SU-DHL-6 (cell line): ENCODE measurements at regions not wholly inside any gene's neighbourhood (a gene's known extent, or its start where the extent isn't known, plus 50 kb on each side); places are given as distances from the start of the nearest gene placed in this dataset.

Experiments used
- H2AFZ ChIP-seq: fragments of 200-600 bp; sonication (generic); 2 replicates; pipeline ENCODE4 v1.6.1; 2014; ENCODE audit warnings: low read depth, mild to moderate bottlenecking, moderate library complexity, mixed read lengths, antibody characterized with exemption, low read length; ENCODE audit not compliant: severe bottlenecking
- H3F3A ChIP-seq: fragments of 200-600 bp; shearing (Covaris generic); 2 replicates; pipeline ENCODE4 v1.6.0; 2016; ENCODE audit warnings: antibody characterized with exemption, mild to moderate bottlenecking; ENCODE audit not compliant: insufficient read depth
- H3K27ac ChIP-seq: fragments of 200-600 bp; sonication (generic); 2 replicates; pipeline ENCODE4 v1.5.1; 2016; ENCODE audit warnings: low read depth, mild to moderate bottlenecking, low read length, moderate library complexity, mixed read lengths
- H3K27me3 ChIP-seq: fragments of 200-600 bp; sonication (generic), shearing (Covaris generic); 2 replicates; pipeline ENCODE4 v1.6.0; 2014; ENCODE audit warnings: mild to moderate bottlenecking, low read length
- H3K36me3 ChIP-seq: fragments of 200-600 bp; sonication (generic); 2 replicates; pipeline ENCODE4 v1.6.1; 2014; ENCODE audit warnings: mild to moderate bottlenecking, low read length, mixed read lengths
- H3K4me2 ChIP-seq: fragments of 300-600, 200-600 bp; shearing (Covaris generic), sonication (generic); 2 replicates; pipeline ENCODE4 v1.6.0; 2014; ENCODE audit warnings: low read length, low read depth, mild to moderate bottlenecking; ENCODE audit not compliant: poor library complexity, severe bottlenecking
- H3K4me3 ChIP-seq: fragments of 200-600 bp; sonication (generic); 2 replicates; pipeline ENCODE4 v1.5.1; 2014; ENCODE audit warnings: antibody characterized with exemption, low read length, mild to moderate bottlenecking, mixed read lengths; ENCODE audit not compliant: insufficient read depth, poor library complexity, severe bottlenecking
- H3K79me2 ChIP-seq: fragments of 200-600 bp; sonication (generic); 2 replicates; pipeline ENCODE4 v1.6.1; 2014; ENCODE audit warnings: mild to moderate bottlenecking, low read length, moderate library complexity; ENCODE audit not compliant: insufficient read depth
- H3K9ac ChIP-seq: fragments of 200-600 bp; sonication (generic); 2 replicates; pipeline ENCODE4 v1.7.0; 2014; ENCODE audit warnings: mild to moderate bottlenecking, low read length
- H3K9me2 ChIP-seq: fragments of 200-600 bp; sonication (generic); replicated peaks from 2 replicates; pipeline ENCODE4 v1.6.1; 2014; ENCODE audit warnings: low read length; ENCODE audit not compliant: insufficient read depth
- H3K9me3 ChIP-seq: fragments of 200-600 bp; sonication (generic); 2 replicates; pipeline ENCODE4 v1.6.1; 2014; ENCODE audit warnings: low read length, mixed read lengths; ENCODE audit not compliant: insufficient read depth
- H4K20me1 ChIP-seq: fragments of 200-600 bp; sonication (generic); 2 replicates; pipeline ENCODE4 v1.6.1; 2014; ENCODE audit warnings: low read depth, mild to moderate bottlenecking, antibody characterized with exemption, low read length, moderate library complexity, mixed read lengths
- EZH2phosphoT487 ChIP-seq: fragments of 200-600 bp; sonication (generic), shearing (Covaris generic); conservative IDR thresholded peaks from 2 replicates; pipeline ENCODE4 v1.6.1; 2018; ENCODE audit warnings: mild to moderate bottlenecking, antibody characterized with exemption, low read length, moderate library complexity, mixed read lengths
- TF ChIP-seq, protein P1 (sequence below): fragments of 200-600 bp; sonication (generic); IDR thresholded peaks from one replicate; pipeline ENCODE4 v1.5.1; 2017; ENCODE audit warnings: antibody characterized with exemption, mild to moderate bottlenecking, low read length, moderate library complexity; ENCODE audit not compliant: insufficient read depth, poor library complexity, severe bottlenecking

DNA sequence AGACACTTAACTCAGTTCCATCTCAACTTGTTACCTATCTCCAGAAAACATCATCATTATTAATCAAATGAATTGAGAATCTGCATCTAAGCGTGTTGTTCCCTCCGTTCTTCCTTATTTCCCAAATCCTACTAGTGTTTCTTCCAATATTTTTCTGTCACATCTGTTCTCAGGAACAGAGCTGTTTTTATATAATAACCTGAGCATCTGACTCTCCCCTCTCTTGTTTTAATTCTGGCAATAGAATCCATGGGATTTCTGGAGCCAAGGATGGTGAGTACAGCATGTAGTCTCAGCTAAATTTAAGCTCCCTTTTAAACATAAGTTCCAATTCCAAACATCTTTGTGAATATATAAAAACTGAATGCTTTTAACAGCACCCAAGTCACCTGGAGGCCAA is 558.3 kb downstream of the DTWD2 start:
- no peak for TF ChIP-seq EZH2phosphoT487
- TF ChIP-seq, protein P1, sequence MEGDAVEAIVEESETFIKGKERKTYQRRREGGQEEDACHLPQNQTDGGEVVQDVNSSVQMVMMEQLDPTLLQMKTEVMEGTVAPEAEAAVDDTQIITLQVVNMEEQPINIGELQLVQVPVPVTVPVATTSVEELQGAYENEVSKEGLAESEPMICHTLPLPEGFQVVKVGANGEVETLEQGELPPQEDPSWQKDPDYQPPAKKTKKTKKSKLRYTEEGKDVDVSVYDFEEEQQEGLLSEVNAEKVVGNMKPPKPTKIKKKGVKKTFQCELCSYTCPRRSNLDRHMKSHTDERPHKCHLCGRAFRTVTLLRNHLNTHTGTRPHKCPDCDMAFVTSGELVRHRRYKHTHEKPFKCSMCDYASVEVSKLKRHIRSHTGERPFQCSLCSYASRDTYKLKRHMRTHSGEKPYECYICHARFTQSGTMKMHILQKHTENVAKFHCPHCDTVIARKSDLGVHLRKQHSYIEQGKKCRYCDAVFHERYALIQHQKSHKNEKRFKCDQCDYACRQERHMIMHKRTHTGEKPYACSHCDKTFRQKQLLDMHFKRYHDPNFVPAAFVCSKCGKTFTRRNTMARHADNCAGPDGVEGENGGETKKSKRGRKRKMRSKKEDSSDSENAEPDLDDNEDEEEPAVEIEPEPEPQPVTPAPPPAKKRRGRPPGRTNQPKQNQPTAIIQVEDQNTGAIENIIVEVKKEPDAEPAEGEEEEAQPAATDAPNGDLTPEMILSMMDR, result no peak

DNA sequence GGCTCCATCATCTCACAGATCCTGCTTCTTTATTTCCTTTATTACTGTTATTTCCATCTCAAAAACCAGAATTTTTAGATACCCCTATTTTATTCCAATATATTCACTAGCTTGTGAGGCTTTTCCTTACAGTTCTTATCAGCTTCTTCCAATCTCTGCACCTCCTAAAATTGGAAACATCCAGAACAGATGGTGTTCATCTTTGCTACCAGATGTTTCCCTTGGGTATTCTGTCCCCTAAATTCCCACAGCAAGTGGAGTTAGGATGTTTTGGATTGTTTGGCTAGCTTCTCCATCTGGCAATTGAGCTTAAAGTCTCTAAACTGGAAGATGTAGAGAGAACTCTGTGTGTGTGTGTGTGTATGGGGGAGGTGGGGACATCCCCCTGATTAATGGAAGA is 580.4 kb downstream of the DTWD2 start:
- no peak overlapping the region for H2AFZ ChIP-seq
- no peaks in the 10 kb centered on the region for H3K9me3 ChIP-seq
- TF ChIP-seq EZH2phosphoT487, result no peak
- TF ChIP-seq, protein P1, result no peak
- H3K9me2 ChIP-seq, result no peaks in the 10 kb centered on the region
- H3K27me3 ChIP-seq, result no peaks in the 10 kb centered on the region
- H3K36me3 ChIP-seq, result no peaks in the 10 kb centered on the region
- H3F3A ChIP-seq, result no peaks in the 10 kb centered on the region
- no peaks in the 10 kb centered on the region for H4K20me1 ChIP-seq
- H3K27ac ChIP-seq, result no peak overlapping the region
- H3K9ac ChIP-seq, result no peak overlapping the region
- no peak overlapping the region for H3K4me2 ChIP-seq
- no peak overlapping the region for H3K4me3 ChIP-seq
- no peaks in the 10 kb centered on the region for H3K79me2 ChIP-seq

More for the DNA sequence above, 558.3 kb downstream of the DTWD2 start:
- no peaks in the 10 kb centered on the region for H3K79me2 ChIP-seq
- H3K27ac ChIP-seq, result no peak overlapping the region
- H3K9ac ChIP-seq, result no peak overlapping the region
- H3K9me2 ChIP-seq, result no peaks in the 10 kb centered on the region
- H2AFZ ChIP-seq, result no peak overlapping the region
- H3K4me2 ChIP-seq, result no peak overlapping the region
- no peak overlapping the region for H3K4me3 ChIP-seq
- H4K20me1 ChIP-seq, result no peaks in the 10 kb centered on the region
- no peaks in the 10 kb centered on the region; the same call in 1 of the 2 replicates for H3K36me3 ChIP-seq
- H3K9me3 ChIP-seq, result no peaks in the 10 kb centered on the region
- no peaks in the 10 kb centered on the region for H3K27me3 ChIP-seq
- H3F3A ChIP-seq, result no peaks in the 10 kb centered on the region

DNA sequence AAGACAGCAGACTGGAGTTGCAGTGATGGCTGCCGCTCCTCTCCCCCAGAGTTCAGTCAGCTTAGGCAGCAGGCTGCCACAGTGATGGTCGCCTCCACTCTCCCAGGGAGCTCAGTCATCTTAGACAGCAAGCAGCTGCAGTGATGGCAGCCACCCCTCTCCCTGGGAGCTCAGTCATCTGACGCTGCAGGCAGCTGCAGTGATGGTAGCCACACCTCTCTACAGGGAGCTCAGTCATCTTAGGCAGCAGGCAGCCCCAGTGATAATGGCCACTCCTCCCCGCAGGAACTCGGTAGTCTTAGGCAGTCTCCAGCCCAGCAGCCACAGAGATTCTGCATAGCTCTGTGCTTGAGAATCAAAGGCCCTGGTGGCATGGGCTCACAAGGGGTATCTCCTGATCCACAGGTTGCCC is 582.7 kb downstream of the DTWD2 start:
- H3K27me3 ChIP-seq, result no peaks in the 10 kb centered on the region
- no peaks in the 10 kb centered on the region for H3K79me2 ChIP-seq
- H3K27ac ChIP-seq, result no peak overlapping the region
- TF ChIP-seq, protein P1, result no peak
- H3K36me3 ChIP-seq, result no peaks in the 10 kb centered on the region
- H3K9me2 ChIP-seq, result no peaks in the 10 kb centered on the region
- H3F3A ChIP-seq, result no peaks in the 10 kb centered on the region
- no peak overlapping the region for H2AFZ ChIP-seq
- no peak overlapping the region for H3K4me2 ChIP-seq
- H3K9me3 ChIP-seq, result no peaks in the 10 kb centered on the region
- H3K4me3 ChIP-seq, result no peak overlapping the region
- no peaks in the 10 kb centered on the region for H4K20me1 ChIP-seq
- no peak overlapping the region for H3K9ac ChIP-seq
